ENCODE measurements at regions not wholly inside any gene's neighbourhood (a gene's known extent, or its start where the extent isn't known, plus 50 kb on each side); places are given as distances from the start of the nearest gene placed in this dataset.
"Not testable (repeated sequence)": the region's sequence is repeated elsewhere in the genome, so short reads cannot be mapped to it uniquely, and the experiment has no call there.

- no peaks in the 10 kb centered on the region for H3K36me3 ChIP-seq (ENCODE audit: control insufficient read depth, insufficient read depth, low read length, severe bottlenecking)
- H3K4me3 ChIP-seq (ENCODE audit: low read length), result no peak overlapping the region
- no peaks in the 10 kb centered on the region for H3K4me1 ChIP-seq (ENCODE audit: control insufficient read depth, insufficient read depth, low read length)
- DNase-seq (ENCODE audit: low read depth), result no peak
- H3K9me3 ChIP-seq (ENCODE audit: control insufficient read depth, low read length), result no peaks in the 10 kb centered on the region
- H3K27me3 ChIP-seq (replicated peaks; ENCODE audit: control insufficient read depth, insufficient read depth, low read length), result peaks cover 22% of the 10 kb centered on the region
- H3K9ac ChIP-seq (ENCODE audit: low read length), result no peak overlapping the region
Measured at GRCh38 chr10:125260260-125260659, 99.9 kb upstream of the CTBP2 start.

GRCh38 chr10:125259651-125260050 is 99.3 kb upstream of the CTBP2 start:
- H3K9me3 ChIP-seq (ENCODE audit: control insufficient read depth, low read length), result no peaks in the 10 kb centered on the region
- DNase-seq (ENCODE audit: low read depth), result no peak
- H3K36me3 ChIP-seq (ENCODE audit: control insufficient read depth, insufficient read depth, low read length, severe bottlenecking), result no peaks in the 10 kb centered on the region
- H3K9ac ChIP-seq (ENCODE audit: low read length), result no peak overlapping the region
- H3K4me3 ChIP-seq (ENCODE audit: low read length), result no peak overlapping the region
- H3K4me1 ChIP-seq (ENCODE audit: control insufficient read depth, insufficient read depth, low read length), result no peaks in the 10 kb centered on the region
- peaks cover 16% of the 10 kb centered on the region for H3K27me3 ChIP-seq (replicated peaks; ENCODE audit: control insufficient read depth, insufficient read depth, low read length)

- no peak overlapping the region for H3K9ac ChIP-seq (ENCODE audit: low read length)
- no peak for DNase-seq (ENCODE audit: low read depth)
- H3K9me3 ChIP-seq (ENCODE audit: control insufficient read depth, low read length), result no peaks in the 10 kb centered on the region
- no peaks in the 10 kb centered on the region for H3K4me1 ChIP-seq (ENCODE audit: control insufficient read depth, insufficient read depth, low read length)
- no peaks in the 10 kb centered on the region for H3K36me3 ChIP-seq (ENCODE audit: control insufficient read depth, insufficient read depth, low read length, severe bottlenecking)
- H3K4me3 ChIP-seq (ENCODE audit: low read length), result no peak overlapping the region
- H3K27me3 ChIP-seq (replicated peaks; ENCODE audit: control insufficient read depth, insufficient read depth, low read length), result peaks cover 16% of the 10 kb centered on the region
Measured at GRCh38 chr10:125258676-125259075, 98.3 kb upstream of the CTBP2 start.

- H3K9me3 ChIP-seq (ENCODE audit: control insufficient read depth, low read length), result peaks cover 5% of the 10 kb centered on the region
- no peak for DNase-seq (ENCODE audit: low read depth)
- H3K36me3 ChIP-seq (ENCODE audit: control insufficient read depth, insufficient read depth, low read length, severe bottlenecking), result no peaks in the 10 kb centered on the region
- no peak overlapping the region for H3K4me3 ChIP-seq (ENCODE audit: low read length)
- no peak overlapping the region for H3K9ac ChIP-seq (ENCODE audit: low read length)
- peaks cover 16% of the 10 kb centered on the region for H3K27me3 ChIP-seq (replicated peaks; ENCODE audit: control insufficient read depth, insufficient read depth, low read length)
- H3K4me1 ChIP-seq (ENCODE audit: control insufficient read depth, insufficient read depth, low read length), result no peaks in the 10 kb centered on the region
Measured at GRCh38 chr10:125257521-125258108, 97.3 kb upstream of the CTBP2 start.

GRCh38 chr10:125256026-125256425 is 95.7 kb upstream of the CTBP2 start:
- no peak for DNase-seq (ENCODE audit: low read depth)
- H3K9ac ChIP-seq (ENCODE audit: low read length), result no peak overlapping the region

GRCh38 chr10:125252937-125253336 is 92.6 kb upstream of the CTBP2 start:
- Histone ChIP-seq H3K9ac (ENCODE audit: low read length) (no peak overlapping the region), H3K4me3 (ENCODE audit: low read length) (no peak overlapping the region), H3K4me1 (ENCODE audit: control insufficient read depth, insufficient read depth, low read length) (no peaks in the 10 kb centered on the region), H3K36me3 (ENCODE audit: control insufficient read depth, insufficient read depth, low read length, severe bottlenecking) (no peaks in the 10 kb centered on the region), H3K27me3 (replicated peaks; ENCODE audit: control insufficient read depth, insufficient read depth, low read length) (no peaks in the 10 kb centered on the region), H3K9me3 (ENCODE audit: control insufficient read depth, low read length) (peaks cover 9% of the 10 kb centered on the region)
- DNase-seq (ENCODE audit: low read depth), result no peak

More at GRCh38 chr10:125256026-125256425, 95.7 kb upstream of the CTBP2 start:
- Histone ChIP-seq H3K4me1 (ENCODE audit: control insufficient read depth, insufficient read depth, low read length) (no peaks in the 10 kb centered on the region), H3K36me3 (ENCODE audit: control insufficient read depth, insufficient read depth, low read length, severe bottlenecking) (no peaks in the 10 kb centered on the region), H3K9me3 (ENCODE audit: control insufficient read depth, low read length) (peaks cover 9% of the 10 kb centered on the region), H3K4me3 (ENCODE audit: low read length) (no peak overlapping the region), H3K27me3 (replicated peaks; ENCODE audit: control insufficient read depth, insufficient read depth, low read length) (peaks cover 10% of the 10 kb centered on the region)

GRCh38 chr10:125250834-125251233 is 90.5 kb upstream of the CTBP2 start:
- H3K4me3 ChIP-seq (ENCODE audit: low read length), result not testable (repeated sequence)

GRCh38 chr10:125249948-125250347 is 89.6 kb upstream of the CTBP2 start:
- Histone ChIP-seq H3K36me3 (ENCODE audit: control insufficient read depth, insufficient read depth, low read length, severe bottlenecking) (no peaks in the 10 kb centered on the region), H3K4me1 (ENCODE audit: control insufficient read depth, insufficient read depth, low read length) (no peaks in the 10 kb centered on the region), H3K27me3 (replicated peaks; ENCODE audit: control insufficient read depth, insufficient read depth, low read length) (no peaks in the 10 kb centered on the region), H3K9me3 (ENCODE audit: control insufficient read depth, low read length) (peaks cover 9% of the 10 kb centered on the region), H3K4me3 (ENCODE audit: low read length) (no peak overlapping the region), H3K9ac (ENCODE audit: low read length) (no peak overlapping the region)
- DNase-seq (ENCODE audit: low read depth), result no peak

More at GRCh38 chr10:125250834-125251233, 90.5 kb upstream of the CTBP2 start:
- DNase-seq (ENCODE audit: low read depth); H3K9me3 ChIP-seq (ENCODE audit: control insufficient read depth, low read length); H3K36me3 ChIP-seq (ENCODE audit: control insufficient read depth, insufficient read depth, low read length, severe bottlenecking); H3K27me3 ChIP-seq (replicated peaks; ENCODE audit: control insufficient read depth, insufficient read depth, low read length); H3K4me1 ChIP-seq (ENCODE audit: control insufficient read depth, insufficient read depth, low read length); H3K9ac ChIP-seq (ENCODE audit: low read length): not testable (repeated sequence)

GRCh38 chr10:125248489-125248888 is 88.1 kb upstream of the CTBP2 start:
- Histone ChIP-seq H3K4me3 (ENCODE audit: low read length) (no peak overlapping the region), H3K9ac (ENCODE audit: low read length) (no peak overlapping the region), H3K4me1 (ENCODE audit: control insufficient read depth, insufficient read depth, low read length) (no peaks in the 10 kb centered on the region), H3K27me3 (replicated peaks; ENCODE audit: control insufficient read depth, insufficient read depth, low read length) (no peaks in the 10 kb centered on the region), H3K9me3 (ENCODE audit: control insufficient read depth, low read length) (peaks cover 9% of the 10 kb centered on the region), H3K36me3 (ENCODE audit: control insufficient read depth, insufficient read depth, low read length, severe bottlenecking) (no peaks in the 10 kb centered on the region)
- DNase-seq (ENCODE audit: low read depth), result no peak

- H3K36me3 ChIP-seq (ENCODE audit: control insufficient read depth, insufficient read depth, low read length, severe bottlenecking), result no peaks in the 10 kb centered on the region
- peaks cover 4% of the 10 kb centered on the region for H3K9me3 ChIP-seq (ENCODE audit: control insufficient read depth, low read length)
- H3K4me3 ChIP-seq (ENCODE audit: low read length), result no peak overlapping the region
- H3K4me1 ChIP-seq (ENCODE audit: control insufficient read depth, insufficient read depth, low read length), result no peaks in the 10 kb centered on the region
- no peaks in the 10 kb centered on the region for H3K27me3 ChIP-seq (replicated peaks; ENCODE audit: control insufficient read depth, insufficient read depth, low read length)
- DNase-seq (ENCODE audit: low read depth), result no peak
- no peak overlapping the region for H3K9ac ChIP-seq (ENCODE audit: low read length)
Measured at GRCh38 chr10:125247576-125247975, 87.2 kb upstream of the CTBP2 start.

- Histone ChIP-seq H3K36me3 (ENCODE audit: control insufficient read depth, insufficient read depth, low read length, severe bottlenecking) (no peaks in the 10 kb centered on the region), H3K9ac (ENCODE audit: low read length) (no peak overlapping the region), H3K9me3 (ENCODE audit: control insufficient read depth, low read length) (peaks cover 7% of the 10 kb centered on the region), H3K27me3 (replicated peaks; ENCODE audit: control insufficient read depth, insufficient read depth, low read length) (no peaks in the 10 kb centered on the region), H3K4me3 (ENCODE audit: low read length) (no peak overlapping the region), H3K4me1 (ENCODE audit: control insufficient read depth, insufficient read depth, low read length) (no peaks in the 10 kb centered on the region)
- no peak for DNase-seq (ENCODE audit: low read depth)
Measured at GRCh38 chr10:125243532-125244253, 83.3 kb upstream of the CTBP2 start.
